DND-41 (cell line): ENCODE measurements at regions not wholly inside any gene's neighbourhood (a gene's known extent, or its start where the extent isn't known, plus 50 kb on each side); places are given as distances from the start of the nearest gene placed in this dataset.

Experiments used
- ATAC-seq: fragments of 200-7000 bp; cut with Tn5 transposase; 3 replicates; pipeline ENCODE4 v1.9.1; 2021; ENCODE audit warnings: low read depth; ENCODE audit not compliant: insufficient read depth
- DNase-seq: peaks from one replicate; pipeline ENCODE4 v3.0.0-alpha.2; 2020
- H2AFZ ChIP-seq: 2 replicates; pipeline ENCODE4 v1.6.0; 2012; ENCODE audit warnings: low read depth, low read length
- H3K27ac ChIP-seq: 2 replicates; pipeline ENCODE4 v1.5.1; 2012; ENCODE audit warnings: low read length, inconsistent platforms
- H3K27me3 ChIP-seq: fragments of 200-600 bp; sonication (generic); 2 replicates; pipeline ENCODE4 v1.6.0; 2012; ENCODE audit warnings: low read length, mild to moderate bottlenecking, inconsistent platforms; ENCODE audit not compliant: insufficient read depth, poor library complexity
- H3K36me3 ChIP-seq: 2 replicates; pipeline ENCODE4 v1.5.1; 2012; ENCODE audit warnings: low read length, inconsistent platforms; ENCODE audit not compliant: insufficient read depth
- H3K4me1 ChIP-seq: 2 replicates; pipeline ENCODE4 v1.5.1; 2012; ENCODE audit warnings: mild to moderate bottlenecking, low read length; ENCODE audit not compliant: insufficient read depth
- H3K4me2 ChIP-seq: 2 replicates; pipeline ENCODE4 v1.6.0; 2012; ENCODE audit warnings: mild to moderate bottlenecking, moderate library complexity, low read length, inconsistent platforms; ENCODE audit not compliant: insufficient read depth
- H3K4me3 ChIP-seq, 2 experiments: fragments of 200-600 bp in 1 of 2; shearing (Covaris generic) in 1 of 2; 2 replicates each; pipeline ENCODE4 v1.5.1; 2012 to 2016; ENCODE audit warnings: inconsistent platforms in 2 of 2, low read length in 2 of 2, mild to moderate bottlenecking in 2 of 2, low read depth in 1 of 2, moderate library complexity in 1 of 2
- H3K79me2 ChIP-seq: 2 replicates; pipeline ENCODE4 v1.6.0; 2012; ENCODE audit warnings: low read length, inconsistent platforms; ENCODE audit not compliant: insufficient read depth
- H3K9ac ChIP-seq: 2 replicates; pipeline ENCODE4 v1.6.0; 2012; ENCODE audit warnings: low read depth, mild to moderate bottlenecking, inconsistent platforms, low read length, moderate library complexity
- H3K9me3 ChIP-seq: 2 replicates; pipeline ENCODE4 v1.5.1; 2012; ENCODE audit warnings: low read length, moderate library complexity, mild to moderate bottlenecking, inconsistent platforms; ENCODE audit not compliant: insufficient read depth, severe bottlenecking
- H4K20me1 ChIP-seq: 2 replicates; pipeline ENCODE4 v1.6.0; 2012; ENCODE audit warnings: low read length; ENCODE audit not compliant: insufficient read depth
- CTCF ChIP-seq: IDR thresholded peaks from 2 replicates; pipeline ENCODE4 v1.5.1; 2012; ENCODE audit warnings: borderline replicate concordance, low read length, moderate library complexity, mild to moderate bottlenecking; ENCODE audit not compliant: poor library complexity, severe bottlenecking; ENCODE audit errors: extremely low read depth
- EZH2 ChIP-seq: IDR thresholded peaks from 3 replicates; pipeline ENCODE4 v1.6.1; 2012; ENCODE audit warnings: borderline replicate concordance, low read depth, mild to moderate bottlenecking, moderate library complexity, low read length, inconsistent platforms; ENCODE audit not compliant: severe bottlenecking

GRCh38 chr14:99011385-99011784, 260.6 kb downstream of the BCL11B start:
- Histone ChIP-seq H4K20me1 (no peaks in the 10 kb centered on the region), H3K4me3 (no peak overlapping the region)
- DNase-seq, result no peak

GRCh38 chr14:99012703-99013102, 259.3 kb downstream of the BCL11B start:
- Histone ChIP-seq H3K27me3 (no peaks in the 10 kb centered on the region), H3K4me3 (no peak overlapping the region), H3K27ac (no peak overlapping the region), H3K4me2 (no peak overlapping the region), H3K79me2 (no peaks in the 10 kb centered on the region), H3K9me3 (no peaks in the 10 kb centered on the region), H3K4me1 (no peaks in the 10 kb centered on the region), H4K20me1 (no peaks in the 10 kb centered on the region), H3K36me3 (no peaks in the 10 kb centered on the region), H2AFZ (no peak overlapping the region), H3K9ac (no peak overlapping the region)
- ATAC-seq, result no peak
- TF ChIP-seq CTCF (no peak), EZH2 (no peak)
- no peak for DNase-seq

More at GRCh38 chr14:99011385-99011784, 260.6 kb downstream of the BCL11B start:
- H3K4me2 ChIP-seq, result no peak overlapping the region
- no peaks in the 10 kb centered on the region for H3K36me3 ChIP-seq
- no peaks in the 10 kb centered on the region for H3K79me2 ChIP-seq
- TF ChIP-seq EZH2 (no peak), CTCF (no peak)
- no peak overlapping the region for H3K9ac ChIP-seq
- no peaks in the 10 kb centered on the region for H3K9me3 ChIP-seq
- ATAC-seq, result no peak
- H3K27me3 ChIP-seq, result no peaks in the 10 kb centered on the region
- no peak overlapping the region for H3K27ac ChIP-seq
- H3K4me1 ChIP-seq, result no peaks in the 10 kb centered on the region
- H2AFZ ChIP-seq, result no peak overlapping the region

GRCh38 chr14:99015833-99016232, 256.2 kb downstream of the BCL11B start:
- no peak overlapping the region for H3K4me3 ChIP-seq
- H3K36me3 ChIP-seq, result no peaks in the 10 kb centered on the region
- ATAC-seq (no peak), DNase-seq (no peak)
- no peaks in the 10 kb centered on the region for H4K20me1 ChIP-seq
- H3K27ac ChIP-seq, result no peak overlapping the region
- TF ChIP-seq EZH2, result no peak
- no peak for TF ChIP-seq CTCF
- H3K9me3 ChIP-seq, result no peaks in the 10 kb centered on the region
- H3K4me1 ChIP-seq, result no peaks in the 10 kb centered on the region
- H3K4me2 ChIP-seq, result no peak overlapping the region
- H3K79me2 ChIP-seq, result no peaks in the 10 kb centered on the region
- no peak overlapping the region for H2AFZ ChIP-seq
- no peak overlapping the region for H3K9ac ChIP-seq
- no peaks in the 10 kb centered on the region for H3K27me3 ChIP-seq

GRCh38 chr14:99023371-99023770, 248.6 kb downstream of the BCL11B start:
- Histone ChIP-seq H4K20me1 (no peaks in the 10 kb centered on the region), H3K36me3 (no peaks in the 10 kb centered on the region), H3K27me3 (no peaks in the 10 kb centered on the region), H3K79me2 (no peaks in the 10 kb centered on the region), H3K9me3 (no peaks in the 10 kb centered on the region), H2AFZ (no peak overlapping the region), H3K27ac (no peak overlapping the region), H3K4me2 (no peak overlapping the region), H3K4me3 (no peak overlapping the region), H3K4me1 (peaks cover 2% of the 10 kb centered on the region), H3K9ac (no peak overlapping the region)
- DNase-seq, result no peak
- no peak for TF ChIP-seq CTCF
- no peak for TF ChIP-seq EZH2
- no peak for ATAC-seq
